Panc1 (cell line): ENCODE measurements at regions not wholly inside any gene's neighbourhood (a gene's known extent, or its start where the extent isn't known, plus 50 kb on each side); places are given as distances from the start of the nearest gene placed in this dataset.

Experiments
- POLR2AphosphoS5 ChIP-seq: IDR thresholded peaks from 2 replicates; pipeline ENCODE4 v1.6.1; 2012; ENCODE audit warnings: mild to moderate bottlenecking, low read depth, low read length, moderate library complexity
- SIN3A ChIP-seq: IDR thresholded peaks from 2 replicates; pipeline ENCODE4 v1.6.1; 2012; ENCODE audit warnings: low read depth, mild to moderate bottlenecking, low read length, moderate library complexity, borderline replicate concordance; ENCODE audit not compliant: insufficient read depth
- TCF7L2 ChIP-seq: IDR thresholded peaks from 2 replicates; pipeline ENCODE4 v1.6.1; 2011; ENCODE audit warnings: mild to moderate bottlenecking, low read depth, low read length, inconsistent platforms
- TF ChIP-seq, protein P1 (sequence below): fragments of 450-650 bp; IDR thresholded peaks from 2 replicates; pipeline ENCODE4 v1.5.1; 2017; ENCODE audit warnings: mild to moderate bottlenecking
- TF ChIP-seq, protein P2 (sequence below), 2 experiments: IDR thresholded peaks; 2 replicates each; pipeline ENCODE4 v1.6.1; 2011 to 2012; ENCODE audit warnings: low read depth in 2 of 2, control low read depth in 1 of 2, low read length in 1 of 2, mild to moderate bottlenecking in 1 of 2, moderate library complexity in 1 of 2; ENCODE audit not compliant: insufficient read depth in 1 of 2

DNA sequence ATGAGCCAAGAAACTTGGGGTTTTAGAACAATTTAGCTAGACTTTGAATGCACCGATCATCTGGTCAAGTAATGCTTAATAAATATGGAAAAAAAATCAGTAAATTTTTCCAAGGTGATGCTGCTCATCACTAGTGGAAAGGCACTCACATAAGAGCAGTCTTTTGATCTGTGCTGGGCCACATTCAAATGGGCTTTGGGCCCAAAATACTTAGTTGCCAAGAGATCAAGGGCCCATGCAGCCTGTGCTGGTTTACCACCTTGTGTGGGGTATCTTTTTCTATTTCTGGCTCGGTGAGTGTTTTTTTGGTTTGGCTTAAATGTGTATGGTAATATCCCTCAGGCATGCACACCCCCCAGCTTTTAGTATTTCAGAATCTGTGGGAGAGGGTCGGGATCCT is 943.2 kb downstream of the TMTC2 start:
- TF ChIP-seq, protein P1, sequence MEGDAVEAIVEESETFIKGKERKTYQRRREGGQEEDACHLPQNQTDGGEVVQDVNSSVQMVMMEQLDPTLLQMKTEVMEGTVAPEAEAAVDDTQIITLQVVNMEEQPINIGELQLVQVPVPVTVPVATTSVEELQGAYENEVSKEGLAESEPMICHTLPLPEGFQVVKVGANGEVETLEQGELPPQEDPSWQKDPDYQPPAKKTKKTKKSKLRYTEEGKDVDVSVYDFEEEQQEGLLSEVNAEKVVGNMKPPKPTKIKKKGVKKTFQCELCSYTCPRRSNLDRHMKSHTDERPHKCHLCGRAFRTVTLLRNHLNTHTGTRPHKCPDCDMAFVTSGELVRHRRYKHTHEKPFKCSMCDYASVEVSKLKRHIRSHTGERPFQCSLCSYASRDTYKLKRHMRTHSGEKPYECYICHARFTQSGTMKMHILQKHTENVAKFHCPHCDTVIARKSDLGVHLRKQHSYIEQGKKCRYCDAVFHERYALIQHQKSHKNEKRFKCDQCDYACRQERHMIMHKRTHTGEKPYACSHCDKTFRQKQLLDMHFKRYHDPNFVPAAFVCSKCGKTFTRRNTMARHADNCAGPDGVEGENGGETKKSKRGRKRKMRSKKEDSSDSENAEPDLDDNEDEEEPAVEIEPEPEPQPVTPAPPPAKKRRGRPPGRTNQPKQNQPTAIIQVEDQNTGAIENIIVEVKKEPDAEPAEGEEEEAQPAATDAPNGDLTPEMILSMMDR, result no peak
- TF ChIP-seq POLR2AphosphoS5, result no peak
- TF ChIP-seq, protein P2, sequence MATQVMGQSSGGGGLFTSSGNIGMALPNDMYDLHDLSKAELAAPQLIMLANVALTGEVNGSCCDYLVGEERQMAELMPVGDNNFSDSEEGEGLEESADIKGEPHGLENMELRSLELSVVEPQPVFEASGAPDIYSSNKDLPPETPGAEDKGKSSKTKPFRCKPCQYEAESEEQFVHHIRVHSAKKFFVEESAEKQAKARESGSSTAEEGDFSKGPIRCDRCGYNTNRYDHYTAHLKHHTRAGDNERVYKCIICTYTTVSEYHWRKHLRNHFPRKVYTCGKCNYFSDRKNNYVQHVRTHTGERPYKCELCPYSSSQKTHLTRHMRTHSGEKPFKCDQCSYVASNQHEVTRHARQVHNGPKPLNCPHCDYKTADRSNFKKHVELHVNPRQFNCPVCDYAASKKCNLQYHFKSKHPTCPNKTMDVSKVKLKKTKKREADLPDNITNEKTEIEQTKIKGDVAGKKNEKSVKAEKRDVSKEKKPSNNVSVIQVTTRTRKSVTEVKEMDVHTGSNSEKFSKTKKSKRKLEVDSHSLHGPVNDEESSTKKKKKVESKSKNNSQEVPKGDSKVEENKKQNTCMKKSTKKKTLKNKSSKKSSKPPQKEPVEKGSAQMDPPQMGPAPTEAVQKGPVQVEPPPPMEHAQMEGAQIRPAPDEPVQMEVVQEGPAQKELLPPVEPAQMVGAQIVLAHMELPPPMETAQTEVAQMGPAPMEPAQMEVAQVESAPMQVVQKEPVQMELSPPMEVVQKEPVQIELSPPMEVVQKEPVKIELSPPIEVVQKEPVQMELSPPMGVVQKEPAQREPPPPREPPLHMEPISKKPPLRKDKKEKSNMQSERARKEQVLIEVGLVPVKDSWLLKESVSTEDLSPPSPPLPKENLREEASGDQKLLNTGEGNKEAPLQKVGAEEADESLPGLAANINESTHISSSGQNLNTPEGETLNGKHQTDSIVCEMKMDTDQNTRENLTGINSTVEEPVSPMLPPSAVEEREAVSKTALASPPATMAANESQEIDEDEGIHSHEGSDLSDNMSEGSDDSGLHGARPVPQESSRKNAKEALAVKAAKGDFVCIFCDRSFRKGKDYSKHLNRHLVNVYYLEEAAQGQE (IDR thresholded peaks at IDR 0.05; ENCODE audit: insufficient read depth in 1 of 2, low read depth in 2 of 2, low read length in 1 of 2), result no peak
- TF ChIP-seq TCF7L2, result no peak
- no peak for TF ChIP-seq SIN3A
